HepG2 (cell line): ENCODE measurements at regions not wholly inside any gene's neighbourhood (a gene's known extent, or its start where the extent isn't known, plus 50 kb on each side); places are given as distances from the start of the nearest gene placed in this dataset.
A peak's percentile ranks its signal among the peaks of the same experiment; 100 is the strongest.

ENCODE experiments used
- ATAC-seq: fragments of 200-7000 bp; cut with Tn5 transposase; 3 replicates; pipeline ENCODE4 v1.9.1; 2020; ENCODE audit warnings: mild to moderate bottlenecking, moderate library complexity
- BruUV-seq: library from RNA; stranded (reverse); fragments of 400-500 nt; replicated peaks from 2 replicates; lab custom pipeline; 2021; lab: Mats Ljungman, UMichigan
- CTCF ChIA-PET: fragments of 300-600 bp; formaldehyde crosslinking; extraction: SDS; loops from one replicate; lab custom pipeline; 2021; ENCODE audit warnings: low total read pairs, inconsistent platforms, low intra/inter-chr PET ratio; lab: Yijun Ruan, JAX
- POLR2A ChIA-PET: fragments of 350-600 bp; sonication (Branson Sonifier 250); formaldehyde crosslinking; loops from one replicate; lab custom pipeline; 2020; ENCODE audit warnings: antibody characterized with exemption, inconsistent platforms; lab: Yijun Ruan, JAX
- DNase-seq: peaks from one replicate; pipeline ENCODE4 v3.0.0-alpha.2; 2015; ENCODE audit warnings: low spot score
- FAIRE-seq: peaks from 3 replicates; lab custom pipeline; 2011; peaks lifted over from hg19 to GRCh38; lab: Jason Lieb, UNC
- H2AFZ ChIP-seq: one replicate; pipeline ENCODE4 v1.6.1; 2011; ENCODE audit warnings: low read length, inconsistent platforms
- H3K27ac ChIP-seq: fragments of 300-600 bp; 3 replicates; pipeline ENCODE4 v1.8.0; 2011; ENCODE audit warnings: mixed run types, mild to moderate bottlenecking, mixed read lengths, low read length, inconsistent platforms; ENCODE audit not compliant: insufficient read depth; ENCODE audit errors: extremely low read length
- H3K27me3 ChIP-seq, 2 experiments: fragments of 200-600 bp in 1 of 2; 2 replicates in 1 of 2; 3 replicates in 1 of 2; pipeline versions ENCODE4 v1.6.0 to v1.8.0; 2011; ENCODE audit warnings: low read length in 2 of 2, mild to moderate bottlenecking in 2 of 2, moderate library complexity in 2 of 2, inconsistent platforms in 1 of 2; ENCODE audit not compliant: insufficient read depth in 2 of 2, control insufficient read depth in 1 of 2
- H3K36me3 ChIP-seq, 2 experiments: fragments of 200-600 bp in 1 of 2; replicated peaks in 1 of 2; 2 replicates in 1 of 2; 3 replicates in 1 of 2; pipeline versions ENCODE4 v1.5.1 to v1.8.0; 2011; ENCODE audit warnings: low read length in 2 of 2, inconsistent platforms in 1 of 2; ENCODE audit not compliant: insufficient read depth in 2 of 2, control insufficient read depth in 1 of 2
- H3K4me1 ChIP-seq: 2 replicates; pipeline ENCODE4 v1.5.1; 2012; ENCODE audit warnings: low read length, inconsistent platforms; ENCODE audit not compliant: insufficient read depth
- H3K4me2 ChIP-seq: 2 replicates; pipeline ENCODE4 v1.6.0; 2011; ENCODE audit warnings: low read depth, low read length, inconsistent platforms
- H3K4me3 ChIP-seq, 3 experiments: fragments of 200-600 bp in 1 of 3; sonication (generic), shearing (Covaris generic) in 1 of 3; replicated peaks in 1 of 3; 2 replicates each; pipeline ENCODE4 v1.5.1; 2011 to 2016; ENCODE audit warnings: low read length in 3 of 3, inconsistent platforms in 2 of 3, low read depth in 2 of 3, mild to moderate bottlenecking in 2 of 3, control low read depth in 1 of 3, mixed read lengths in 1 of 3; ENCODE audit not compliant: insufficient read depth in 1 of 3
- H3K79me2 ChIP-seq: one replicate; pipeline ENCODE4 v1.6.1; 2011; ENCODE audit warnings: low read length, inconsistent platforms; ENCODE audit not compliant: insufficient read depth
- H3K9ac ChIP-seq: 2 replicates; pipeline ENCODE4 v1.6.0; 2011; ENCODE audit warnings: mild to moderate bottlenecking, low read depth, low read length, inconsistent platforms; ENCODE audit not compliant: insufficient read depth
- H3K9me3 ChIP-seq: 2 replicates; pipeline ENCODE4 v1.5.1; 2012; ENCODE audit warnings: mild to moderate bottlenecking, low read length
- H4K20me1 ChIP-seq: 2 replicates; pipeline ENCODE4 v1.6.0; 2011; ENCODE audit warnings: inconsistent platforms, mild to moderate bottlenecking, low read length, moderate library complexity; ENCODE audit not compliant: insufficient read depth
- EZH2 ChIP-seq: conservative IDR thresholded peaks from 2 replicates; pipeline ENCODE4 v1.6.1; 2012; ENCODE audit warnings: mild to moderate bottlenecking, low read depth, low read length, moderate library complexity
- ZNF646 ChIP-seq: sonication (generic); formaldehyde crosslinking; IDR thresholded peaks from 2 replicates; pipeline ENCODE4 v1.9.0; 2021; ENCODE audit warnings: mild to moderate bottlenecking, missing genetic modification reagents
- WGBS: methylation state at CpG from one replicate; pipeline ENCODE4 v1.1.6; 2017; ENCODE audit warnings: low lambda C conversion rate; 5-methylcytosine and 5-hydroxymethylcytosine counted together
- in situ Hi-C: cut with HindIII; loops from 2 replicates; pipeline ENCODE4 v1.10.0; 2017; ENCODE audit warnings: low pct_unique_long_range_greater_than_20kb; ENCODE audit not compliant: extremely low pct_ligation_motif_present
- intact Hi-C: fragments of 100-400 bp; cut with micrococcal nuclease; formaldehyde crosslinking; loops from one replicate; pipeline ENCODE4 v1.10.0; 2022; ENCODE audit not compliant: unreplicated experiment

- H3K9ac ChIP-seq = no peak overlapping the region
- no peak overlapping the region for H3K4me2 ChIP-seq
- H4K20me1 ChIP-seq = no peaks in the 10 kb centered on the region
- TF ChIP-seq ZNF646 (CRISPR knock-in tag) (no peak), EZH2 (peak; percentile 71; the same call in 1 of the 2 replicates)
- FAIRE-seq = no peak
- H3K27me3 ChIP-seq = peaks cover 25 to 96% of the 10 kb centered on the region in 2 experiments
- H3K79me2 ChIP-seq = no peaks in the 10 kb centered on the region
- H3K4me1 ChIP-seq = no peaks in the 10 kb centered on the region
- ATAC-seq = no peak
- H3K4me3 ChIP-seq = no peak overlapping the region
- WGBS = 5% methylated on average over 16 of the region's 20 CpGs
- in situ Hi-C loops = no loop called here
- no peak for DNase-seq
- H3K36me3 ChIP-seq = no peaks in the 10 kb centered on the region
- intact Hi-C loops = no loop called here
- H3K27ac ChIP-seq = no peak overlapping the region
- no peak overlapping the region for H2AFZ ChIP-seq
- ChIA-PET CTCF (no interaction called here), POLR2A (no interaction called here)
- BruUV-seq = no TSS peak
- H3K9me3 ChIP-seq = no peaks in the 10 kb centered on the region
Observed at GRCh38 chr7:1289666-1290025, 57.0 kb downstream of the UNCX start.
